ENCODE measurements at regions not wholly inside any gene's neighbourhood (a gene's known extent, or its start where the extent isn't known, plus 50 kb on each side); places are given as distances from the start of the nearest gene placed in this dataset.

- no peaks in the 10 kb centered on the region for H3K27me3 ChIP-seq
- no peak overlapping the region for H3K9ac ChIP-seq
- no peaks in the 10 kb centered on the region for H3K4me1 ChIP-seq
- H3K27ac ChIP-seq: no peak overlapping the region
- H3K36me3 ChIP-seq: no peaks in the 10 kb centered on the region
- no peaks in the 10 kb centered on the region for H4K20me1 ChIP-seq
- H3K4me3 ChIP-seq: no peak overlapping the region
- H3K9me3 ChIP-seq (replicated peaks in 1 of 11): no peaks in the 10 kb centered on the region
- TF ChIP-seq Cebpa-rat (IDR thresholded peaks at IDR 0.05): no peak
- H3K4me2 ChIP-seq: no peak overlapping the region
Observed at GRCh38 chr4:27843776-27844175, 983.1 kb downstream of the STIM2 start.

DNA sequence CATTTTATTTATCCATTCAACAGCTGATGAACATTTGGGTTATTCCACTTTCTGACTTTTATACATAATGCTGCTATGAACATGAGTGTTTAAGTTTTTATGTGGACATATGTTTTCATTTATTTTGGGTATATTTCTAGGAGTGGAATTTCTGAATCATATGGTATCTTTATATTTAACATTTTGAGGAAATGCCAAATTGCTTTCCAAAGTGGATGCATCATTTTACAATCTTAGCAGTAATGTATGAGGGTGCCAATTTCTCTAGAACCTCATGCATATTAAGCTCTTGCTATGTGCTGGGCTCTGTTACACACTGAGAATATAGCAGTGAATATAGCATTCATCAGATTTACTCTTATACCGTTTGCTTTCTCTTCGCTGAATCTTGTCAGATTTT, 983.7 kb downstream of the STIM2 start:
- no peak for TF ChIP-seq Cebpa-rat (IDR thresholded peaks at IDR 0.05)
- no peaks in the 10 kb centered on the region for H4K20me1 ChIP-seq
- H3K36me3 ChIP-seq: no peaks in the 10 kb centered on the region
- H3K27ac ChIP-seq: no peak overlapping the region
- H3K27me3 ChIP-seq: no peaks in the 10 kb centered on the region
- H3K4me2 ChIP-seq: no peak overlapping the region
- H3K4me1 ChIP-seq: no peaks in the 10 kb centered on the region
- no peak overlapping the region for H3K4me3 ChIP-seq
- H3K9me3 ChIP-seq (replicated peaks in 1 of 11): no peaks in the 10 kb centered on the region
- no peak overlapping the region for H3K9ac ChIP-seq

- Histone ChIP-seq H3K4me2 (no peak overlapping the region), H3K4me1 (no peaks in the 10 kb centered on the region), H3K9ac (no peak overlapping the region), H3K36me3 (no peaks in the 10 kb centered on the region), H3K4me3 (no peak overlapping the region), H4K20me1 (no peaks in the 10 kb centered on the region), H3K9me3 (replicated peaks in 1 of 11) (no peaks in the 10 kb centered on the region), H3K27me3 (no peaks in the 10 kb centered on the region), H3K27ac (no peak overlapping the region)
- TF ChIP-seq Cebpa-rat (IDR thresholded peaks at IDR 0.05): no peak
Observed at GRCh38 chr4:27846951-27847350, 986.3 kb downstream of the STIM2 start.

DNA sequence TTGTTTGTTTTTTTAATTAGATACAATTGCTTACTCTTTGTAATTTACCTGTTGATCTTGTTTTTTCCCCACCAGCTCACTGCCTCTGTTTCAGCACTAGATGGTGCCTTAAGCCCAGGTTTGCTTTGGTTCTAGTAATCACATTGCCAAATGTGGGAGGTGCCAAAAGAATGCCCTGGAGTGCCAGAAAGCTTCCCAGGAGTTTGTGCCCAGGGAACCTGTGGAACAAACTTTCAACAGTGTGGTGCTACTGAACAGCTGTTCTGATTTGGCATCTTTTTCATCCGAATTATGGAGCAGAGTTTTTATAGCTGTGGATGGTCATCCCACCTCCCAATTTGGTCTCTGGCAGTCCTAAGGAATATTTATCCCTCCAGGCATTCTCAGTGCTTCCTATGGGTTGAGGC, 1000.7 kb downstream of the STIM2 start:
- Histone ChIP-seq H3K27me3 (no peaks in the 10 kb centered on the region), H4K20me1 (no peaks in the 10 kb centered on the region), H3K4me1 (no peaks in the 10 kb centered on the region), H3K4me2 (no peak overlapping the region), H3K9me3 (replicated peaks in 1 of 11) (no peaks in the 10 kb centered on the region), H3K27ac (no peak overlapping the region), H3K36me3 (no peaks in the 10 kb centered on the region), H3K9ac (no peak overlapping the region), H3K4me3 (no peak overlapping the region)
- no peak for TF ChIP-seq Cebpa-rat (IDR thresholded peaks at IDR 0.05)

GRCh38 chr4:27861802-27862201, 1001.2 kb downstream of the STIM2 start:
- no peak overlapping the region for H3K27ac ChIP-seq
- no peak for TF ChIP-seq Cebpa-rat (IDR thresholded peaks at IDR 0.05)
- H3K4me2 ChIP-seq: no peak overlapping the region

GRCh38 chr4:27873596-27873995, 1013.0 kb downstream of the STIM2 start:
- Histone ChIP-seq H4K20me1 (no peaks in the 10 kb centered on the region), H3K4me3 (no peak overlapping the region), H3K9ac (no peak overlapping the region), H3K4me1 (no peaks in the 10 kb centered on the region), H3K27me3 (no peaks in the 10 kb centered on the region), H3K4me2 (no peak overlapping the region), H3K36me3 (no peaks in the 10 kb centered on the region), H3K9me3 (replicated peaks in 1 of 11) (no peaks in the 10 kb centered on the region), H3K27ac (no peak overlapping the region)
- no peak for TF ChIP-seq Cebpa-rat (IDR thresholded peaks at IDR 0.05)

More at GRCh38 chr4:27861802-27862201, 1001.2 kb downstream of the STIM2 start:
- no peaks in the 10 kb centered on the region for H3K9me3 ChIP-seq (replicated peaks in 1 of 11)
- no peaks in the 10 kb centered on the region for H3K4me1 ChIP-seq
- no peaks in the 10 kb centered on the region for H3K27me3 ChIP-seq
- no peaks in the 10 kb centered on the region for H3K36me3 ChIP-seq
- no peak overlapping the region for H3K9ac ChIP-seq
- no peak overlapping the region for H3K4me3 ChIP-seq
- H4K20me1 ChIP-seq: no peaks in the 10 kb centered on the region

DNA sequence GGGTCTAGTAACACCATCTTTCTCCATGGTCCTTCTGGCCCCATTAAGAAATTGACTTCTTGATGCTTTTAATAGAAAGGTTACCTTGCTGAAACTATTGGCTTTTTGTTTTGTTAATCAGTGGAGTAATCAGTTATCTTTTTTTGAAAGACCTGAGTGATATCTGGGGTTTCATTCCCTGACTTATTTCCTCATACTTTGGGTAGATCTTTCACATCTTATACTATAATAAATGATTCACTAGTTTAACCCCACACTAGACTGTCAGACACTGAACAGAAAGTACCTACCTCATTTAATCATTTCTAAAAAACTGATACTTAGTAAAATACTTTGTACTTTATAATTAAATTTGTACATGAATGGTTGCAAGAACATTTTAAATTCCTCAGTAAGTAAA, 1021.1 kb downstream of the STIM2 start:
- peaks cover 0 to 16% (median 0%) of the 10 kb centered on the region in 10 experiments; a peak in 3 of 20 replicates for H3K4me1 ChIP-seq
- H3K9ac ChIP-seq: no peak overlapping the region
- no peak overlapping the region for H3K27ac ChIP-seq
- no peaks in the 10 kb centered on the region for H4K20me1 ChIP-seq
- no peak overlapping the region for H3K4me2 ChIP-seq
- no peak overlapping the region for H3K4me3 ChIP-seq
- no peaks in the 10 kb centered on the region for H3K27me3 ChIP-seq
- H3K9me3 ChIP-seq (replicated peaks in 1 of 11): peaks cover 0 to 6% (median 0%) of the 10 kb centered on the region in 11 experiments; a peak in 2 of 22 replicates
- no peaks in the 10 kb centered on the region for H3K36me3 ChIP-seq
- TF ChIP-seq Cebpa-rat (IDR thresholded peaks at IDR 0.05): no peak

GRCh38 chr4:27886120-27886519, 1025.5 kb downstream of the STIM2 start:
- H3K9me3 ChIP-seq (replicated peaks in 1 of 11): no peaks in the 10 kb centered on the region
- no peaks in the 10 kb centered on the region for H4K20me1 ChIP-seq
- no peaks in the 10 kb centered on the region for H3K36me3 ChIP-seq
- no peaks in the 10 kb centered on the region for H3K4me1 ChIP-seq
- no peak overlapping the region for H3K27ac ChIP-seq
- H3K4me2 ChIP-seq: no peak overlapping the region
- H3K27me3 ChIP-seq: no peaks in the 10 kb centered on the region
- no peak overlapping the region for H3K4me3 ChIP-seq
- H3K9ac ChIP-seq: no peak overlapping the region
- TF ChIP-seq Cebpa-rat (IDR thresholded peaks at IDR 0.05): no peak

GRCh38 chr4:27887646-27888045, 1027.0 kb downstream of the STIM2 start:
- H3K4me3 ChIP-seq: no peak overlapping the region
- no peak overlapping the region for H3K4me2 ChIP-seq
- H3K9me3 ChIP-seq (replicated peaks in 1 of 11): no peaks in the 10 kb centered on the region
- no peak overlapping the region for H3K27ac ChIP-seq
- no peaks in the 10 kb centered on the region for H3K27me3 ChIP-seq
- H3K36me3 ChIP-seq: no peaks in the 10 kb centered on the region
- H3K9ac ChIP-seq: no peak overlapping the region
- no peak for TF ChIP-seq Cebpa-rat (IDR thresholded peaks at IDR 0.05)
- no peaks in the 10 kb centered on the region for H3K4me1 ChIP-seq
- H4K20me1 ChIP-seq: no peaks in the 10 kb centered on the region

GRCh38 chr4:27888505-27888904, 1027.9 kb downstream of the STIM2 start:
- no peak overlapping the region for H3K27ac ChIP-seq
- no peaks in the 10 kb centered on the region for H3K36me3 ChIP-seq
- H3K4me2 ChIP-seq: no peak overlapping the region
- no peak for TF ChIP-seq Cebpa-rat (IDR thresholded peaks at IDR 0.05)
- H3K27me3 ChIP-seq: no peaks in the 10 kb centered on the region
- no peaks in the 10 kb centered on the region for H3K9me3 ChIP-seq (replicated peaks in 1 of 11)
- no peaks in the 10 kb centered on the region for H3K4me1 ChIP-seq
- no peaks in the 10 kb centered on the region for H4K20me1 ChIP-seq
- no peak overlapping the region for H3K9ac ChIP-seq
- no peak overlapping the region for H3K4me3 ChIP-seq

- Histone ChIP-seq H4K20me1 (no peaks in the 10 kb centered on the region), H3K4me2 (no peak overlapping the region), H3K4me3 (no peak overlapping the region), H3K9me3 (replicated peaks in 1 of 11) (no peaks in the 10 kb centered on the region), H3K9ac (no peak overlapping the region), H3K4me1 (no peaks in the 10 kb centered on the region), H3K27ac (no peak overlapping the region), H3K27me3 (no peaks in the 10 kb centered on the region), H3K36me3 (no peaks in the 10 kb centered on the region)
- no peak for TF ChIP-seq Cebpa-rat (IDR thresholded peaks at IDR 0.05)
Observed at GRCh38 chr4:27894951-27895350, 1034.3 kb downstream of the STIM2 start.

All from BLaER1 treated with 17β-estradiol and CSF1 and Interleukin-3, amounts not matched to agents 10 nM and 100 nM (cell line).